Nephron (organoid): ENCODE measurements at regions not wholly inside any gene's neighbourhood (a gene's known extent, or its start where the extent isn't known, plus 50 kb on each side); places are given as distances from the start of the nearest gene placed in this dataset.
A peak's percentile ranks its signal among the peaks of the same experiment; 100 is the strongest.

Experiments
- H3K27ac Mint-ChIP-seq, 3 experiments: 2 replicates each; pipeline ENCODE4 v1.8.0; 2020; ENCODE audit warnings: mixed read lengths in 3 of 3, mild to moderate bottlenecking in 2 of 3, moderate library complexity in 1 of 3
- H3K27me3 Mint-ChIP-seq: 2 replicates; pipeline ENCODE4 v1.8.0; 2021; ENCODE audit warnings: low read depth, mild to moderate bottlenecking, moderate library complexity, mixed read lengths
- H3K36me3 Mint-ChIP-seq: 2 replicates; pipeline ENCODE4 v1.8.0; 2020; ENCODE audit warnings: low read depth, mixed read lengths
- H3K4me1 Mint-ChIP-seq: 2 replicates; pipeline ENCODE4 v1.8.0; 2020; ENCODE audit warnings: mixed read lengths
- H3K4me3 Mint-ChIP-seq, 3 experiments: 2 replicates each; pipeline ENCODE4 v1.8.0; 2020; ENCODE audit warnings: mild to moderate bottlenecking in 3 of 3, mixed read lengths in 3 of 3, moderate library complexity in 2 of 3
- H3K9me3 Mint-ChIP-seq: 2 replicates; pipeline ENCODE4 v1.8.0; 2020; ENCODE audit warnings: mixed read lengths
- CTCF ChIP-seq, 3 experiments: fragments of 200-600 bp; sonication (generic); IDR thresholded peaks; one replicate each; pipeline ENCODE4 v1.5.0; 2021; ENCODE audit warnings: antibody characterized with exemption in 3 of 3; ENCODE audit not compliant: unreplicated experiment in 3 of 3

- Mint-ChIP-seq H3K9me3 (no peaks in the 10 kb centered on the region), H3K4me3 (no peak overlapping the region), H3K36me3 (no peaks in the 10 kb centered on the region), H3K4me1 (no peaks in the 10 kb centered on the region), H3K27me3 (no peaks in the 10 kb centered on the region), H3K27ac (peak overlapping the region in 2 of 3 experiments; percentile 44 to 69)
- TF ChIP-seq CTCF (IDR thresholded peaks at IDR 0.05; ENCODE audit: unreplicated experiment in 3 of 3): no peak
These were observed 189.5 kb upstream of the MANEA start for GRCh38 chr6:95387845-95388244.

GRCh38 chr6:95404777-95405176 lies 172.6 kb upstream of the MANEA start:
- H3K27ac Mint-ChIP-seq: no peak overlapping the region
- H3K4me1 Mint-ChIP-seq: no peaks in the 10 kb centered on the region
- no peak for TF ChIP-seq CTCF (IDR thresholded peaks at IDR 0.05; ENCODE audit: unreplicated experiment in 3 of 3)
- H3K9me3 Mint-ChIP-seq: no peaks in the 10 kb centered on the region
- H3K4me3 Mint-ChIP-seq: no peak overlapping the region
- no peaks in the 10 kb centered on the region for H3K36me3 Mint-ChIP-seq
- H3K27me3 Mint-ChIP-seq: no peaks in the 10 kb centered on the region

- no peaks in the 10 kb centered on the region for H3K4me1 Mint-ChIP-seq
- no peaks in the 10 kb centered on the region for H3K9me3 Mint-ChIP-seq
- TF ChIP-seq CTCF (IDR thresholded peaks at IDR 0.05; ENCODE audit: unreplicated experiment in 3 of 3): no peak
- H3K27ac Mint-ChIP-seq: no peak overlapping the region
- H3K4me3 Mint-ChIP-seq: no peak overlapping the region
- no peaks in the 10 kb centered on the region for H3K27me3 Mint-ChIP-seq
- H3K36me3 Mint-ChIP-seq: no peaks in the 10 kb centered on the region
These were observed 169.2 kb upstream of the MANEA start for GRCh38 chr6:95408111-95408510.

- TF ChIP-seq CTCF (IDR thresholded peaks at IDR 0.05; ENCODE audit: unreplicated experiment in 3 of 3): no peak
- H3K4me1 Mint-ChIP-seq: no peaks in the 10 kb centered on the region
- H3K27ac Mint-ChIP-seq: no peak overlapping the region
- no peak overlapping the region for H3K4me3 Mint-ChIP-seq
- H3K9me3 Mint-ChIP-seq: no peaks in the 10 kb centered on the region
- no peaks in the 10 kb centered on the region for H3K27me3 Mint-ChIP-seq
- H3K36me3 Mint-ChIP-seq: no peaks in the 10 kb centered on the region
These were observed 167.2 kb upstream of the MANEA start for GRCh38 chr6:95410168-95410567.

- Mint-ChIP-seq H3K27ac (no peak overlapping the region), H3K27me3 (no peaks in the 10 kb centered on the region), H3K4me3 (no peak overlapping the region), H3K4me1 (no peaks in the 10 kb centered on the region), H3K36me3 (no peaks in the 10 kb centered on the region), H3K9me3 (no peaks in the 10 kb centered on the region)
- no peak for TF ChIP-seq CTCF (IDR thresholded peaks at IDR 0.05; ENCODE audit: unreplicated experiment in 3 of 3)
These were observed 163.5 kb upstream of the MANEA start for GRCh38 chr6:95413789-95414188.

GRCh38 chr6:95417856-95418255 lies 159.5 kb upstream of the MANEA start:
- H3K27me3 Mint-ChIP-seq: no peaks in the 10 kb centered on the region

More at GRCh38 chr6:95417856-95418255, 159.5 kb upstream of the MANEA start:
- H3K36me3 Mint-ChIP-seq: no peaks in the 10 kb centered on the region
- no peaks in the 10 kb centered on the region for H3K4me1 Mint-ChIP-seq
- H3K27ac Mint-ChIP-seq: no peak overlapping the region
- TF ChIP-seq CTCF (IDR thresholded peaks at IDR 0.05; ENCODE audit: unreplicated experiment in 3 of 3): no peak
- no peak overlapping the region for H3K4me3 Mint-ChIP-seq
- H3K9me3 Mint-ChIP-seq: peaks cover 13% of the 10 kb centered on the region
